Astrocyte of the spinal cord (primary cell): ENCODE measurements at regions not wholly inside any gene's neighbourhood (a gene's known extent, or its start where the extent isn't known, plus 50 kb on each side); places are given as distances from the start of the nearest gene placed in this dataset.

Experiments
- DNase-seq: peaks from one replicate; pipeline ENCODE4 v3.0.0; 2011; ENCODE audit warnings: low read depth, low spot score
- H3K4me3 ChIP-seq: 2 replicates; pipeline ENCODE4 v1.5.1; 2011; ENCODE audit warnings: low read depth, mild to moderate bottlenecking, low read length, moderate library complexity
- CTCF ChIP-seq: IDR thresholded peaks from 2 replicates; pipeline ENCODE4 v1.5.1; 2012; ENCODE audit warnings: low read depth, mild to moderate bottlenecking, low read length, inconsistent platforms
- in situ Hi-C: cut with HindIII; loops from 2 replicates; pipeline ENCODE4 v1.10.0; 2017; ENCODE audit warnings: low sequenced_read_pairs

DNA sequence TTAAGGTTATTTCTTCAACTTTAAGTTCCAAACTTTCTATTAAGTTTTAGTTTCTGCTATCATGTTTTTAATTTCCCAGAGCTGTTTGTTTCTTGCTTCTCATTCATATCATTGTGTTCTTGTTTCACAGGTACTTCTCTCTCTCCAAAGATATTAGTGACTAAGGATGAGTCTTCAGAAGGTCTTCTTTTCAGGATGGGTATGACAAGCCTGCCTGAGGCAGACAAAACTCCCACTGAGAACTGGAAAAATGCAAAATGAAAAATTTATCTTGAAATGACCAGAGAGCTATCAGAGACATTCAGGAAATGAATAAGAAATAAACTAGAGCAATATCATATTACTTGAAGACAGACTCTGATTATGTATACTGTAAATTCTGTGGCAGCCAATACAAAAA, 110.8 kb upstream of the EGFR start:
- in situ Hi-C loops: no loop called here
- no peak for DNase-seq
- no peak for TF ChIP-seq CTCF
- no peak overlapping the region for H3K4me3 ChIP-seq

DNA sequence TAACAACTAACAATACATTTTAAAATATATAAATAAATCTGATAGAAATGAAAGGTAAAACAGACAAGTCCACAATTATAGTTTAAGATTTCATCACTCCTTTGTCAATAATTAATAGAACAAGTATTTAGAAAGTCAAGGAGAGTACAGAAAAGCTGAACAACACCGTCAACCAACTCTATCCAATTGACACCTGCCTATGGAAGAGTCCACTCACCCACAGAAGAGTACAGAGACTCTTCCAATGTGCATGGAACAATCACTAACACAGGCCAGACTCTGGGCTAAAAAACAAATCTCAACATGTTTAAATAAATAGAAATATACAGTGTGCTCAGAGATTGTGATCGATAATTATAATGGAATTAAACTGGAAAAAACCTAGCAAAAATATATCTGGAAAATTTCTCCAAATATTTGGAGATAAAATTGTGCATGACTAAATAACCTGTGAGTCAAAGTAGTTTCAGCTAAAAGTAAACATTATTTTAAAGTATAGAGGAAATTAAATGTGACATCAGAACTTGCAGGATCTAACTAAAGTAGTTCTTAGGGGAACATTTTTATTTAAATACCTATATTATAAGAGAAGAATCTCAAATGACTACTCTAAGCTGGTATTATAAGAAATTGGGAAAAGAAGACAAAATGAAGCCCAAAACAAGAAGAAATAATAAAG, 109.9 kb upstream of the EGFR start:
- in situ Hi-C loops: no loop called here
- H3K4me3 ChIP-seq: no peak overlapping the region
- no peak for TF ChIP-seq CTCF
- no peak for DNase-seq

- no peak for DNase-seq
- TF ChIP-seq CTCF: no peak
- in situ Hi-C loops: no loop called here
- H3K4me3 ChIP-seq: no peak overlapping the region
Measured at GRCh38 chr7:54915870-54916598, 102.8 kb upstream of the EGFR start.

DNA sequence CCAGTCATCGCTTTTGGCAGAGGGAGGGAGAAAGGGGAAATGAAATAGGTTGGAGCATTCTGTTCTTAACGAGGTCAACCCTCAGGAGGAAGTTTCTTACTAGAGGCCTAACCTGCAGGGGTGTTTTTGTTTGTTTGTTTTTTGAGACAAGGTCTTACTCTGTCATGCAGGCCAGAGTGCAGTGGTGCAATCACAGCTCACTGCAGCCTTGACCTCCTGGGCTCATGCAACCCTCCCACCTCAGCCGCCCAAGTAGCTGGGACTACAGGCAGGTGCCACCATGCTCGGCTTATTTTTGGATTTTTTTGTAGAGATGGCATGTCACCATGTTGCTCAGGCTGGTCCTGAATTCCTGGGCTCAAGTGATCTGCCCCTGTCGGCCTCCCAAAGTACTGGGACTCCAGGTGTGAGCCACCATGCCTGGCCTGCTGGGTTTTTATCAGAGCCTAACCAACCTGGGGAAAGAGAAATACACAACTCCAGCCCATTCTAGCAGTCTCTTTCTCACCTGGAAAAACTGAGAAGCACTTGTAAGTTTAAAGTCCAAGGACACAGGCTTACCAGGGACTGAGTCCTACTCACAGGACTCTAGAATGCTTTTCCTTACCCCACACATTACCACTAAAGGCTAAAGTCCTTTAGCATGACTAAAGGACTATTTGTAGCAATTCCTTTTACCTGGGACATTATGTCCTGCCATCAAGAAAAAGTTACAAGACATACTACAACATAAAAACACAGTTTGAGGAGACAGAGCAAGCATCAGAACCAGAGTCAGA, 101.0 kb upstream of the EGFR start:
- DNase-seq: no peak
- no peak for TF ChIP-seq CTCF
- in situ Hi-C loops: no loop called here
- H3K4me3 ChIP-seq: no peak overlapping the region

- in situ Hi-C loops: no loop called here
- H3K4me3 ChIP-seq: no peak overlapping the region
- TF ChIP-seq CTCF: no peak
- DNase-seq: no peak
Measured at GRCh38 chr7:54921116-54921515, 97.7 kb upstream of the EGFR start.

- no peak for DNase-seq
- TF ChIP-seq CTCF: no peak
- no peak overlapping the region for H3K4me3 ChIP-seq
- in situ Hi-C loops: no loop called here
Measured at GRCh38 chr7:54931532-54931931, 87.3 kb upstream of the EGFR start.
